Lower leg skin (tissue), 3 donors: ENCODE measurements at regions not wholly inside any gene's neighbourhood (a gene's known extent, or its start where the extent isn't known, plus 50 kb on each side); places are given as distances from the start of the nearest gene placed in this dataset.

Experiments used
- POLR2A ChIP-seq, 2 donors: fragments of 450-650 bp; IDR thresholded peaks; one replicate each; pipeline ENCODE4 v1.6.1; 2016 to 2017; ENCODE audit warnings: antibody characterized with exemption in 2 of 2, mild to moderate bottlenecking in 1 of 2, moderate library complexity in 1 of 2
- TF ChIP-seq, protein P1 (sequence below), 3 donors: fragments of 450-650 bp; IDR thresholded peaks; one replicate each; pipeline ENCODE4 v1.5.1; 2016; ENCODE audit warnings: antibody characterized with exemption in 3 of 3, mild to moderate bottlenecking in 3 of 3, moderate library complexity in 2 of 3

DNA sequence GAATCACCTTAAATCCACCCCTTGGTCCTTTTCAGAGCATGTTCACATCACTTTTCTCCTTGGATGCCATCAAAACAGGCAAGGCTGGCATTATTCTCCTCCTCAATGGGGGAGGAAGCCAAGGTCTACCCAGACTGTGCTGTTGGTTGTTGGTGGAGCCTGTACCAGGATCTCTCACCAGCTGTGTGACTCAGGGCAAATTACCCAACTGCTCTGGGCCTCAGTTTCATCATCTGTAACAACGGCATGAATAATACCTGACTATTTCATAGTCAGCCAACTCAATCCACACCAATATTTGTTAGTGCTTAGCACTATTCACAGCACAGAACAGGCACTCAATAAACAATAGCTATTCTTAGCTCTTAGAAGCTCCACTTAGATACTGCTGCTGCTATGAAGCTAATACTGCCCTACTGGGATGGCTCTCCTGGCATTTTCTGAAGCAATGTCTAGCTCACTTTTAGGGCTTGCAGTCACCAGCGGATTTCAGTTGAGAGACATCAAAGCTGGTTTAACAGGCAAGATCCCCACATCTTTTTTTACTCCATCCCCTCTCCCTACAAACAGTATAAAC is 116.9 kb downstream of the CCNA1 start:
- TF ChIP-seq, protein P1, sequence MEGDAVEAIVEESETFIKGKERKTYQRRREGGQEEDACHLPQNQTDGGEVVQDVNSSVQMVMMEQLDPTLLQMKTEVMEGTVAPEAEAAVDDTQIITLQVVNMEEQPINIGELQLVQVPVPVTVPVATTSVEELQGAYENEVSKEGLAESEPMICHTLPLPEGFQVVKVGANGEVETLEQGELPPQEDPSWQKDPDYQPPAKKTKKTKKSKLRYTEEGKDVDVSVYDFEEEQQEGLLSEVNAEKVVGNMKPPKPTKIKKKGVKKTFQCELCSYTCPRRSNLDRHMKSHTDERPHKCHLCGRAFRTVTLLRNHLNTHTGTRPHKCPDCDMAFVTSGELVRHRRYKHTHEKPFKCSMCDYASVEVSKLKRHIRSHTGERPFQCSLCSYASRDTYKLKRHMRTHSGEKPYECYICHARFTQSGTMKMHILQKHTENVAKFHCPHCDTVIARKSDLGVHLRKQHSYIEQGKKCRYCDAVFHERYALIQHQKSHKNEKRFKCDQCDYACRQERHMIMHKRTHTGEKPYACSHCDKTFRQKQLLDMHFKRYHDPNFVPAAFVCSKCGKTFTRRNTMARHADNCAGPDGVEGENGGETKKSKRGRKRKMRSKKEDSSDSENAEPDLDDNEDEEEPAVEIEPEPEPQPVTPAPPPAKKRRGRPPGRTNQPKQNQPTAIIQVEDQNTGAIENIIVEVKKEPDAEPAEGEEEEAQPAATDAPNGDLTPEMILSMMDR (IDR thresholded peaks at IDR 0.05), result no peak
- TF ChIP-seq POLR2A (IDR thresholded peaks at IDR 0.05), result no peak
